ENCODE measurements at regions not wholly inside any gene's neighbourhood (a gene's known extent, or its start where the extent isn't known, plus 50 kb on each side); places are given as distances from the start of the nearest gene placed in this dataset.

DNA sequence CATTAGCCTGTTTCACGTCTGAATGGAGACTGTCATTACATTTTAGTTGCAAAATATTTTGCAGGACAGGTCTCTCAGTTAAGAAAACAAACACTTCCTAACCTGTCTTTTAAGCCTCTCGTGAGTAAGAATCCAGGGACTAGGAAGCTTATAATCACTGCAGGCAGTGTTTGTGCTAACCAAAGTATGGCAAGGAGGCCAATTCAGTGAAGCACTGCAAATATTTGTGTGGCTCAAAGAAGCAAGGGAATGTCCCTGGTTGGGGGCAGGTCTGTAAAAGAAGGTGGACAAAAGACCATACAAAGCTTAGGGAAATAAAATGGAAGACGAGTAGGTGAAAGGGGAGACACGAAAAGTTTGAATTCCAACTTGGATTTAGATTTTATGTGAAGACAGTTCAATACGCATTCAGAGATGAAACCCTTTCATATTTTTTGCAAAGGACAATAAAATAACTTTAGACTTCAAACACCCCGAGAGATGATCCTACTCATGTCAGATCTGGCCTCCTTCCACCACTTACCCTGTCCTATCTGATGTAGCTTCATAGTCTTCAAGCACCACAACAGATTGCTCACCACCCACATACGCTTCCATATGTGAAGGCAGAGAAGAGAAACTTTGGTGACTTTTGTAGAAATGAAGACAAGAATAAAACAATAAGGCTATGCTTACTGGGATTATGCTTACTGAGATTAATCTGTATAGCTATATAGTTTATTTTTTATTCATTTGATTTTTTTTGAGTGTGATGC, 240.9 kb downstream of the TUSC7 start:
- no peak overlapping the region for H3K4me3 ChIP-seq (ENCODE audit: low read length)
- no peak overlapping the region for H2AFZ ChIP-seq (ENCODE audit: low read length)
- H3F3A ChIP-seq (ENCODE audit: low read length, unreplicated experiment) = no peaks in the 10 kb centered on the region
- H3K9me3 ChIP-seq (ENCODE audit: low read length) = no peaks in the 10 kb centered on the region
- H3K27ac ChIP-seq (ENCODE audit: low read length) = no peak overlapping the region
- no peaks in the 10 kb centered on the region for H3K27me3 ChIP-seq (ENCODE audit: low read length)
- H4K20me1 ChIP-seq (ENCODE audit: low read length) = no peaks in the 10 kb centered on the region
- intact Hi-C loops (cut with micrococcal nuclease) = no loop called here
- CTCF ChIA-PET = no interaction called here
- ATAC-seq (no peak), DNase-seq (no peak)
- no peaks in the 10 kb centered on the region for H3K4me1 ChIP-seq (ENCODE audit: insufficient read depth, low read length)
- TF ChIP-seq EZH2 (IDR thresholded peaks at IDR 0.05; ENCODE audit: low read length, unreplicated experiment) (no peak), EZH2phosphoT487 (IDR thresholded peaks at IDR 0.05; ENCODE audit: borderline replicate concordance, low read length) (no peak), CTCF (conservative IDR thresholded peaks at IDR 0.05; ENCODE audit: low read depth, low read length) (no peak)
- no peaks in the 10 kb centered on the region for H3K9me2 ChIP-seq (replicated peaks; ENCODE audit: low read length)
- H3K4me2 ChIP-seq (ENCODE audit: low read length) = no peak overlapping the region
- no peaks in the 10 kb centered on the region for H3K36me3 ChIP-seq (ENCODE audit: low read depth, low read length)
- POLR2A ChIA-PET (ENCODE audit: unreplicated experiment) = no interaction called here
- no peak overlapping the region for H3K9ac ChIP-seq (ENCODE audit: low read length)
- BruUV-seq (replicated peaks) = no TSS peak
- H3K79me2 ChIP-seq (ENCODE audit: low read length) = no peaks in the 10 kb centered on the region

DNA sequence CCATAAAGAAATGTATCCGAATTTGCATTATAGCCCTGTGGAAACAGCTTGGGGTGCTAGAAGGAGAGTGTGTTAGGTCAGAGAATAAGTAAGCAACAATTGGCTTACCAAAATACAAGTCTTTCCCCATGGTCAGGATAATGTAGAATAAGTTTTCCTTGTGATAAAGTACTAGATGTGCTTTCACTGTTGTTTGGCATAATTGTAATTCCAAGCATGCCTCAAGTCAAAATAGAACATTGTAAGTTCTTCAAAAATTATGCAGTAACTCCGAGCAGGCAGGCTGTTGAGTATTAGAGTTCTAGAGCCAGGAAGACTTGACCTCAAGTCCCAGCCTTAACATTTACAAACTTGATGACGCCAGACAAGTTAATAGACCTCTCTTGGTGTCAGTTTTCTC, 242.0 kb downstream of the TUSC7 start:
- BruUV-seq (replicated peaks) = no TSS peak
- ChIA-PET POLR2A (ENCODE audit: unreplicated experiment) (no interaction called here), CTCF (no interaction called here)
- H3K9me3 ChIP-seq (ENCODE audit: low read length) = no peaks in the 10 kb centered on the region
- intact Hi-C loops (cut with micrococcal nuclease) = no loop called here
- no peak for TF ChIP-seq EZH2 (IDR thresholded peaks at IDR 0.05; ENCODE audit: low read length, unreplicated experiment)
- TF ChIP-seq EZH2phosphoT487 (IDR thresholded peaks at IDR 0.05; ENCODE audit: borderline replicate concordance, low read length) = no peak
- TF ChIP-seq CTCF (conservative IDR thresholded peaks at IDR 0.05; ENCODE audit: low read depth, low read length) = no peak
- H3K9me2 ChIP-seq (replicated peaks; ENCODE audit: low read length) = no peaks in the 10 kb centered on the region
- ATAC-seq (no peak), DNase-seq (no peak)
- no peak overlapping the region for H3K9ac ChIP-seq (ENCODE audit: low read length)
- H3K4me3 ChIP-seq (ENCODE audit: low read length) = no peak overlapping the region
- H3K79me2 ChIP-seq (ENCODE audit: low read length) = no peaks in the 10 kb centered on the region
- no peaks in the 10 kb centered on the region for H3F3A ChIP-seq (ENCODE audit: low read length, unreplicated experiment)
- H2AFZ ChIP-seq (ENCODE audit: low read length) = no peak overlapping the region
- H4K20me1 ChIP-seq (ENCODE audit: low read length) = no peaks in the 10 kb centered on the region
- no peaks in the 10 kb centered on the region for H3K36me3 ChIP-seq (ENCODE audit: low read depth, low read length)
- no peak overlapping the region for H3K27ac ChIP-seq (ENCODE audit: low read length)
- no peaks in the 10 kb centered on the region for H3K4me1 ChIP-seq (ENCODE audit: insufficient read depth, low read length)
- no peaks in the 10 kb centered on the region for H3K27me3 ChIP-seq (ENCODE audit: low read length)
- H3K4me2 ChIP-seq (ENCODE audit: low read length) = no peak overlapping the region

DNA sequence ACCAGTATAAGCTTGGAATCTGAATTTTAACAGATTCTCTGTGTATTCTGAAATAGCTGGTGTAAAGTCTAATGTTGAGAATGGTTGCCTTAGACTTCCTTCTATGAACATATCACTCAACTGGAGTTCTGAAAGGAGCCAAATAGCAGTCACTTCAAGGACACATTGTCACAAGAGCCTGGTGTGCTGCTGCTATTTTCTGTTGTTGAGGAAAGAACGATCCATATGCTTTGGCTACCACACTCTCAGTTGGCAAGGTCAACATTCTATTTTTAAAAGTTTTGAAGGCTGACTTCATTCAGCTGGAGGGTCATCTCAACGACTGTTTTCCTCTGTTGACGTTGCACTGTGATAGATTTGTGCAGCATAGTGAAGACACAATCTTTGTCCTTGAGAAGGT, 248.7 kb downstream of the TUSC7 start:
- H3K36me3 ChIP-seq (ENCODE audit: low read depth, low read length) = no peaks in the 10 kb centered on the region
- no peak for ATAC-seq
- no peak overlapping the region for H2AFZ ChIP-seq (ENCODE audit: low read length)
- no peaks in the 10 kb centered on the region for H3K4me1 ChIP-seq (ENCODE audit: insufficient read depth, low read length)
- no peak overlapping the region for H3K27ac ChIP-seq (ENCODE audit: low read length)
- no peaks in the 10 kb centered on the region for H3K9me2 ChIP-seq (replicated peaks; ENCODE audit: low read length)
- no peak overlapping the region for H3K4me3 ChIP-seq (ENCODE audit: low read length)
- H3K27me3 ChIP-seq (ENCODE audit: low read length) = no peaks in the 10 kb centered on the region
- intact Hi-C loops (cut with micrococcal nuclease) = no loop called here
- ChIA-PET CTCF (no interaction called here), POLR2A (ENCODE audit: unreplicated experiment) (no interaction called here)
- BruUV-seq (replicated peaks) = no TSS peak
- TF ChIP-seq CTCF (conservative IDR thresholded peaks at IDR 0.05; ENCODE audit: low read depth, low read length) (no peak), EZH2phosphoT487 (IDR thresholded peaks at IDR 0.05; ENCODE audit: borderline replicate concordance, low read length) (no peak), EZH2 (IDR thresholded peaks at IDR 0.05; ENCODE audit: low read length, unreplicated experiment) (no peak)
- no peaks in the 10 kb centered on the region for H3K9me3 ChIP-seq (ENCODE audit: low read length)
- H3F3A ChIP-seq (ENCODE audit: low read length, unreplicated experiment) = no peaks in the 10 kb centered on the region
- no peak overlapping the region for H3K4me2 ChIP-seq (ENCODE audit: low read length)
- H3K79me2 ChIP-seq (ENCODE audit: low read length) = no peaks in the 10 kb centered on the region
- no peaks in the 10 kb centered on the region for H4K20me1 ChIP-seq (ENCODE audit: low read length)
- H3K9ac ChIP-seq (ENCODE audit: low read length) = no peak overlapping the region
- no peak for DNase-seq

Data from PC-3 (cell line).